Upper lobe of left lung (tissue), 6 donors: ENCODE measurements at regions not wholly inside any gene's neighbourhood (a gene's known extent, or its start where the extent isn't known, plus 50 kb on each side); places are given as distances from the start of the nearest gene placed in this dataset.

Experiments used
- ATAC-seq, 2 donors: fragments of 200-7000 bp; cut with Tn5 transposase; one replicate each; pipeline ENCODE4 v1.9.1; 2022; ENCODE audit warnings: mild to moderate bottlenecking in 2 of 2, moderate library complexity in 2 of 2; ENCODE audit not compliant: low FRiP score in 2 of 2
- DNase-seq, 2 donors: peaks; one replicate each; pipeline ENCODE4 v3.0.0-alpha.2; 2019 to 2020
- H3K27ac ChIP-seq, 4 donors: fragments of 200-600 bp; sonication (generic); one replicate each; pipeline ENCODE4 v1.5.1; 2016 to 2019
- H3K27me3 ChIP-seq, 4 donors: fragments of 200-600 bp; sonication (generic); one replicate each; pipeline ENCODE4 v1.5.1; 2017 to 2019
- H3K36me3 ChIP-seq, 4 donors: fragments of 200-600 bp; sonication (generic); one replicate each; pipeline ENCODE4 v1.5.1; 2016 to 2019
- H3K4me1 ChIP-seq, 4 donors: fragments of 200-600 bp; sonication (generic); one replicate each; pipeline ENCODE4 v1.5.1; 2018 to 2019
- H3K4me3 ChIP-seq, 4 donors: fragments of 200-600 bp; sonication (generic); one replicate each; pipeline ENCODE4 v1.5.1; 2017 to 2019; ENCODE audit warnings: mild to moderate bottlenecking in 2 of 4, moderate library complexity in 1 of 4
- H3K9me3 ChIP-seq, 4 donors: fragments of 200-600 bp; sonication (generic); one replicate each; pipeline ENCODE4 v1.5.1; 2018 to 2019
- CTCF ChIP-seq, 6 experiments: fragments of 450-650 bp in 4 of 6; fragments of 200-600 bp in 2 of 6; sonication (generic) in 2 of 6; IDR thresholded peaks; one replicate each; pipeline ENCODE4 v1.5.1; 2016 to 2019; ENCODE audit warnings: antibody characterized with exemption in 6 of 6
- EP300 ChIP-seq, 4 donors: sonication (generic); formaldehyde crosslinking; IDR thresholded peaks; one replicate each; pipeline ENCODE4 v1.5.1; 2017; ENCODE audit warnings: antibody characterized with exemption in 4 of 4, control low read depth in 2 of 4
- POLR2A ChIP-seq, 4 donors: fragments of 450-650 bp; IDR thresholded peaks; one replicate each; pipeline ENCODE4 v1.5.1; 2016 to 2017; ENCODE audit warnings: antibody characterized with exemption in 4 of 4, mild to moderate bottlenecking in 2 of 4
- POLR2AphosphoS5 ChIP-seq, 2 donors: sonication (generic); formaldehyde crosslinking; IDR thresholded peaks; one replicate each; pipeline ENCODE4 v1.5.1; 2017; ENCODE audit warnings: antibody characterized with exemption in 2 of 2
- WGBS, 2 donors: methylation state at CpG; one replicate each; pipeline ENCODE4 v1.1.5; 2017 to 2018; 5-methylcytosine and 5-hydroxymethylcytosine counted together
- donor health status: DM: no; HTN: no; CAD: no; lungs with moderate emphysema.
- donor health status: DM: no; HTN: yes; CAD: no; lungs with severe emphysema.

GRCh38 chr14:55744321-55744720, 164.3 kb downstream of the KTN1 start:
- ATAC-seq (no peak), DNase-seq (no peak)
- Histone ChIP-seq H3K27me3 (no peaks in the 10 kb centered on the region), H3K27ac (no peak overlapping the region), H3K4me1 (no peaks in the 10 kb centered on the region), H3K4me3 (no peak overlapping the region), H3K36me3 (no peaks in the 10 kb centered on the region), H3K9me3 (no peaks in the 10 kb centered on the region)
- TF ChIP-seq POLR2A (IDR thresholded peaks at IDR 0.05) (no peak), EP300 (IDR thresholded peaks at IDR 0.05) (no peak), POLR2AphosphoS5 (IDR thresholded peaks at IDR 0.05) (no peak), CTCF (IDR thresholded peaks at IDR 0.05) (no peak)
- 86 to 97% methylated on average over 4 of the region's 4 CpGs for WGBS, 2 donors

- ATAC-seq = no peak
- no peaks in the 10 kb centered on the region for H3K27me3 ChIP-seq
- no peak for DNase-seq
- no peak overlapping the region for H3K27ac ChIP-seq
- no peak overlapping the region for H3K4me3 ChIP-seq
- H3K36me3 ChIP-seq = no peaks in the 10 kb centered on the region
- no peaks in the 10 kb centered on the region for H3K9me3 ChIP-seq
- H3K4me1 ChIP-seq = no peaks in the 10 kb centered on the region
- TF ChIP-seq EP300 (IDR thresholded peaks at IDR 0.05) = no peak
- no peak for TF ChIP-seq POLR2A (IDR thresholded peaks at IDR 0.05)
- TF ChIP-seq POLR2AphosphoS5 (IDR thresholded peaks at IDR 0.05) = no peak
- TF ChIP-seq CTCF (IDR thresholded peaks at IDR 0.05) = no peak
- 95 to 99% methylated on average over 7 of the region's 7 CpGs for WGBS, 2 donors
Measured at GRCh38 chr14:55745906-55746305, 165.9 kb downstream of the KTN1 start.

- ATAC-seq = no peak
- Histone ChIP-seq H3K4me1 (no peaks in the 10 kb centered on the region), H3K36me3 (no peaks in the 10 kb centered on the region), H3K9me3 (no peaks in the 10 kb centered on the region), H3K27ac (no peak overlapping the region), H3K27me3 (no peaks in the 10 kb centered on the region), H3K4me3 (no peak overlapping the region)
- TF ChIP-seq POLR2AphosphoS5 (IDR thresholded peaks at IDR 0.05) = no peak
- no peak for TF ChIP-seq CTCF (IDR thresholded peaks at IDR 0.05)
- no peak for TF ChIP-seq EP300 (IDR thresholded peaks at IDR 0.05)
- no peak for TF ChIP-seq POLR2A (IDR thresholded peaks at IDR 0.05)
- WGBS, 2 donors = 87 to 96% methylated on average over 2 of the region's 2 CpGs
- DNase-seq = no peak
Measured at GRCh38 chr14:55746558-55746957, 166.6 kb downstream of the KTN1 start.

- 94% methylated on average over 6 of the region's 6 CpGs for WGBS, 2 donors
- no peak for ATAC-seq
- DNase-seq = no peak
- no peak overlapping the region for H3K4me3 ChIP-seq
- H3K9me3 ChIP-seq = no peaks in the 10 kb centered on the region
- no peaks in the 10 kb centered on the region for H3K36me3 ChIP-seq
- H3K27ac ChIP-seq = no peak overlapping the region
- no peak for TF ChIP-seq POLR2AphosphoS5 (IDR thresholded peaks at IDR 0.05)
- no peak for TF ChIP-seq EP300 (IDR thresholded peaks at IDR 0.05)
- no peak for TF ChIP-seq POLR2A (IDR thresholded peaks at IDR 0.05)
- TF ChIP-seq CTCF (IDR thresholded peaks at IDR 0.05) = no peak
- no peaks in the 10 kb centered on the region for H3K4me1 ChIP-seq
- H3K27me3 ChIP-seq = no peaks in the 10 kb centered on the region
Measured at GRCh38 chr14:55747186-55747585, 167.2 kb downstream of the KTN1 start.

- no peaks in the 10 kb centered on the region for H3K36me3 ChIP-seq
- DNase-seq (no peak), ATAC-seq (no peak)
- no peak overlapping the region for H3K27ac ChIP-seq
- 67 to 76% methylated on average over 1 of the region's 1 CpG for WGBS, 2 donors
- H3K4me1 ChIP-seq = peaks cover 3 to 16% (median 12%) of the 10 kb centered on the region in 4 donors
- no peak overlapping the region for H3K4me3 ChIP-seq
- TF ChIP-seq POLR2AphosphoS5 (IDR thresholded peaks at IDR 0.05) (no peak), CTCF (IDR thresholded peaks at IDR 0.05) (no peak), POLR2A (IDR thresholded peaks at IDR 0.05) (no peak), EP300 (IDR thresholded peaks at IDR 0.05) (no peak)
- H3K9me3 ChIP-seq = no peaks in the 10 kb centered on the region
- H3K27me3 ChIP-seq = no peaks in the 10 kb centered on the region
Measured at GRCh38 chr14:55749201-55749812, 169.3 kb downstream of the KTN1 start.
